MM.1S (cell line): ENCODE measurements at regions not wholly inside any gene's neighbourhood (a gene's known extent, or its start where the extent isn't known, plus 50 kb on each side); places are given as distances from the start of the nearest gene placed in this dataset.

Experiments
- EZH2 ChIP-seq: fragments of 300-600 bp; sonication (generic); optimal IDR thresholded peaks from 2 replicates; pipeline ENCODE3; 2017; ENCODE audit warnings: low read depth, mild to moderate bottlenecking, antibody characterized with exemption, low read length, mixed read lengths
- EZH2phosphoT487 ChIP-seq: fragments of 300-600 bp; sonication (generic); IDR thresholded peaks from 2 replicates; pipeline ENCODE4 v1.6.1; 2018; ENCODE audit warnings: antibody characterized with exemption, low read length
- TF ChIP-seq, protein P1 (sequence below): fragments of 300-600 bp; sonication (generic); IDR thresholded peaks from 2 replicates; pipeline ENCODE4 v1.5.1; 2016; ENCODE audit warnings: antibody characterized with exemption, low read length, mixed read lengths

DNA sequence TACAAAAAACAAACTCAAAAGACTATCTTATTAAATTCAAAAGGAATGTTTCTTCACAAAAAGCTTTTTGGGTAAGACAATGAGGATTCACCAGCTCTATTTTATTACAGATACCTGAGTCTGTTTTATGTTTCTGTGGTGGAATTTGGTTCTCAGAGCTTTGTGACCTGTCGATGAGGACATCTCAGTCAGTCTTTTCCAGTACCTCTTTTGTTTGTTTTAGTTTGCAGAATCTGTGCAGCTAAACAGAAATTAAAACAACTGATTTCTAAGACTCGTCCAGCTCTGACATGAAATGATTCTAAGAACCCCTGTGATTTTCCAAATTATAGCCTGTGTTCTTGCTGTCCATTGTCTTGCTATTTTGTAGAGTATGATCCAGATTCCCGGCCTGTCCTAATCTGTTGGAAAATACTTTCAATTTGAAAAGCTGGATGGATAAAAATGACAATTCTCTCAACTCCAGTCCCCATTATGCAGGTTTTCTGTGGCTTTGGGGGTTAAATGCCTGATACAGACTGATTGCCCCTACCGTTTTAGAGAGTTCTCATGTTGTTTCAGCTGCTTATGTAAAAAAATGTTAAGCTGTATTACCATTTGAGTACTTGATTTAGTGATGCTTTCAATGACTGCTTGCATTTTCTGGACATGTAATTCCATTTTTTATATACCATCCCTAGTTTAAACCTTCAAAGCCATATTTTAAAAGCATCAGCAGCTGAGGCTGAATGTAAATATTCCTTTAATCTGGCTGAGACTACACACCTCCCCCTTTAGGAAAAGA is 94.2 kb upstream of the TAB2 start:
- TF ChIP-seq, protein P1, sequence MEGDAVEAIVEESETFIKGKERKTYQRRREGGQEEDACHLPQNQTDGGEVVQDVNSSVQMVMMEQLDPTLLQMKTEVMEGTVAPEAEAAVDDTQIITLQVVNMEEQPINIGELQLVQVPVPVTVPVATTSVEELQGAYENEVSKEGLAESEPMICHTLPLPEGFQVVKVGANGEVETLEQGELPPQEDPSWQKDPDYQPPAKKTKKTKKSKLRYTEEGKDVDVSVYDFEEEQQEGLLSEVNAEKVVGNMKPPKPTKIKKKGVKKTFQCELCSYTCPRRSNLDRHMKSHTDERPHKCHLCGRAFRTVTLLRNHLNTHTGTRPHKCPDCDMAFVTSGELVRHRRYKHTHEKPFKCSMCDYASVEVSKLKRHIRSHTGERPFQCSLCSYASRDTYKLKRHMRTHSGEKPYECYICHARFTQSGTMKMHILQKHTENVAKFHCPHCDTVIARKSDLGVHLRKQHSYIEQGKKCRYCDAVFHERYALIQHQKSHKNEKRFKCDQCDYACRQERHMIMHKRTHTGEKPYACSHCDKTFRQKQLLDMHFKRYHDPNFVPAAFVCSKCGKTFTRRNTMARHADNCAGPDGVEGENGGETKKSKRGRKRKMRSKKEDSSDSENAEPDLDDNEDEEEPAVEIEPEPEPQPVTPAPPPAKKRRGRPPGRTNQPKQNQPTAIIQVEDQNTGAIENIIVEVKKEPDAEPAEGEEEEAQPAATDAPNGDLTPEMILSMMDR, result no peak
- TF ChIP-seq EZH2, result no peak
- TF ChIP-seq EZH2phosphoT487, result no peak
